ENCODE measurements at regions not wholly inside any gene's neighbourhood (a gene's known extent, or its start where the extent isn't known, plus 50 kb on each side); places are given as distances from the start of the nearest gene placed in this dataset.
"Not testable (repeated sequence)": the region's sequence is repeated elsewhere in the genome, so short reads cannot be mapped to it uniquely, and the experiment has no call there.

GRCh38 chr5:15383469-15383868, 116.5 kb upstream of the FBXL7 start:
- peak; percentile 20 for DNase-seq

GRCh38 chr5:15383021-15383420, 117.0 kb upstream of the FBXL7 start:
- no peak for DNase-seq

- no peak for DNase-seq
Measured at GRCh38 chr5:15377573-15378340, 122.2 kb upstream of the FBXL7 start.

- no peak for DNase-seq
Measured at GRCh38 chr5:15376803-15377202, 123.2 kb upstream of the FBXL7 start.

GRCh38 chr5:15376088-15376487, 123.9 kb upstream of the FBXL7 start:
- DNase-seq, result no peak

GRCh38 chr5:15375559-15375958, 124.4 kb upstream of the FBXL7 start:
- DNase-seq, result no peak

GRCh38 chr5:15374886-15375285, 125.1 kb upstream of the FBXL7 start:
- no peak for DNase-seq

- DNase-seq, result no peak
Measured at GRCh38 chr5:15373151-15373550, 126.8 kb upstream of the FBXL7 start.

GRCh38 chr5:15371184-15371583, 128.8 kb upstream of the FBXL7 start:
- DNase-seq, result no peak

- no peak for DNase-seq
Measured at GRCh38 chr5:15368835-15369234, 131.1 kb upstream of the FBXL7 start.

- no peak for DNase-seq
Measured at GRCh38 chr5:15367489-15367888, 132.5 kb upstream of the FBXL7 start.

- DNase-seq, result no peak
Measured at GRCh38 chr5:15366676-15367391, 133.1 kb upstream of the FBXL7 start.

- no peak for DNase-seq
Measured at GRCh38 chr5:15365070-15365469, 134.9 kb upstream of the FBXL7 start.

- DNase-seq, result no peak
Measured at GRCh38 chr5:15363601-15364000, 136.4 kb upstream of the FBXL7 start.

GRCh38 chr5:15357092-15357453, 142.9 kb upstream of the FBXL7 start:
- DNase-seq, result not testable (repeated sequence)

GRCh38 chr5:15356308-15357091, 143.5 kb upstream of the FBXL7 start:
- not testable (repeated sequence) for DNase-seq

- DNase-seq, result no peak
Measured at GRCh38 chr5:15354021-15354420, 146.0 kb upstream of the FBXL7 start.

- no peak for DNase-seq
Measured at GRCh38 chr5:15353086-15353645, 146.8 kb upstream of the FBXL7 start.

GRCh38 chr5:15350614-15351013, 149.4 kb upstream of the FBXL7 start:
- DNase-seq, result no peak

- no peak for DNase-seq
Measured at GRCh38 chr5:15346738-15347137, 153.2 kb upstream of the FBXL7 start.

- DNase-seq, result no peak
Measured at GRCh38 chr5:15344954-15345353, 155.0 kb upstream of the FBXL7 start.

- DNase-seq, result no peak
Measured at GRCh38 chr5:15338546-15338945, 161.4 kb upstream of the FBXL7 start.

- no peak for DNase-seq
Measured at GRCh38 chr5:15334551-15335266, 165.3 kb upstream of the FBXL7 start.
